Natural killer cell (primary cell): ENCODE measurements at regions not wholly inside any gene's neighbourhood (a gene's known extent, or its start where the extent isn't known, plus 50 kb on each side); places are given as distances from the start of the nearest gene placed in this dataset.

ENCODE experiments used
- ATAC-seq, 3 donors: fragments of 150-1000 bp in 2 of 3; fragments of 200-7000 bp in 1 of 3; cut with Tn5 transposase; 1 replicate in 1 of 3; 2 replicates in 2 of 3; pipeline ENCODE4 v1.10.0; 2021; ENCODE audit warnings: mild to moderate bottlenecking in 2 of 3, moderate library complexity in 2 of 3
- DNase-seq, 2 donors: peaks; one replicate each; pipeline versions ENCODE4 v3.0.0 to v3.0.0-alpha.2; 2013 to 2021; ENCODE audit warnings: mixed read lengths in 1 of 2
- H3K27ac ChIP-seq: one replicate; pipeline ENCODE4 v1.5.1; 2013; ENCODE audit warnings: mild to moderate bottlenecking, low read length
- H3K27me3 ChIP-seq: one replicate; pipeline ENCODE4 v1.6.1; 2013; ENCODE audit warnings: low read length; ENCODE audit not compliant: control insufficient read depth, insufficient read depth
- H3K36me3 ChIP-seq: one replicate; pipeline ENCODE4 v1.6.1; 2013; ENCODE audit warnings: low read length; ENCODE audit not compliant: control insufficient read depth, insufficient read depth
- H3K4me1 ChIP-seq: one replicate; pipeline ENCODE4 v1.6.1; 2013; ENCODE audit warnings: low read length; ENCODE audit not compliant: control insufficient read depth, insufficient read depth
- H3K4me3 ChIP-seq: one replicate; pipeline ENCODE4 v1.5.1; 2013; ENCODE audit warnings: low read length
- H3K9me3 ChIP-seq: one replicate; pipeline ENCODE4 v1.6.1; 2013; ENCODE audit warnings: low read length; ENCODE audit not compliant: control insufficient read depth, insufficient read depth
- H3K27ac Mint-ChIP-seq, 2 donors: one replicate each; pipeline ENCODE4 v1.8.0; 2022; ENCODE audit warnings: mild to moderate bottlenecking in 2 of 2, mixed read lengths in 2 of 2, moderate library complexity in 1 of 2
- H3K27me3 Mint-ChIP-seq, 2 donors: one replicate each; pipeline ENCODE4 v1.8.0; 2022; ENCODE audit warnings: low read depth in 2 of 2, mixed read lengths in 2 of 2
- H3K36me3 Mint-ChIP-seq: one replicate; pipeline ENCODE4 v1.8.0; 2022; ENCODE audit warnings: mixed read lengths
- H3K4me1 Mint-ChIP-seq, 2 donors: one replicate each; pipeline ENCODE4 v1.8.0; 2022; ENCODE audit warnings: mixed read lengths in 2 of 2
- H3K4me3 Mint-ChIP-seq: one replicate; pipeline ENCODE4 v1.8.0; 2022; ENCODE audit warnings: mild to moderate bottlenecking, moderate library complexity, mixed read lengths
- H3K9me3 Mint-ChIP-seq, 2 donors: one replicate each; pipeline ENCODE4 v1.8.0; 2022; ENCODE audit warnings: mixed read lengths in 2 of 2
- CTCF ChIP-seq: fragments of 200-600 bp; IDR thresholded peaks from one replicate; pipeline ENCODE4 v1.8.0; 2022; ENCODE audit warnings: antibody characterized with exemption
- WGBS: methylation state at CpG from one replicate; pipeline ENCODE4 v1.1.7; 2013; ENCODE audit warnings: missing lambda C conversion rate; ENCODE audit not compliant: insufficient coverage; 5-methylcytosine and 5-hydroxymethylcytosine counted together
- intact Hi-C: fragments of 100-400 bp; cut with micrococcal nuclease; formaldehyde crosslinking; loops from one replicate; pipeline ENCODE4 v1.14.2; 2022

- H3K36me3 ChIP-seq, result no peaks in the 10 kb centered on the region
- Mint-ChIP-seq H3K36me3 (no peaks in the 10 kb centered on the region), H3K4me3 (no peak overlapping the region), H3K9me3 (peaks cover 5 to 9% of the 10 kb centered on the region in 2 donors), H3K4me1 (no peaks in the 10 kb centered on the region), H3K27me3 (no peaks in the 10 kb centered on the region), H3K27ac (no peak overlapping the region)
- no peak overlapping the region for H3K4me3 ChIP-seq
- ATAC-seq, result no peak
- H3K27ac ChIP-seq, result no peak overlapping the region
- intact Hi-C loops, result no loop called here
- no peak for TF ChIP-seq CTCF
- DNase-seq, result no peak
- H3K9me3 ChIP-seq, result no peaks in the 10 kb centered on the region
- H3K4me1 ChIP-seq, result no peaks in the 10 kb centered on the region
- H3K27me3 ChIP-seq, result no peaks in the 10 kb centered on the region
Measured at GRCh38 chr3:176759815-176760506, 437.3 kb downstream of the TBL1XR1 start.

GRCh38 chr3:176757429-176757828 lies 439.9 kb downstream of the TBL1XR1 start:
- H3K27ac ChIP-seq, result no peak overlapping the region
- Mint-ChIP-seq H3K9me3 (peaks cover 7 to 10% of the 10 kb centered on the region in 2 donors), H3K36me3 (no peaks in the 10 kb centered on the region), H3K4me1 (no peaks in the 10 kb centered on the region), H3K4me3 (no peak overlapping the region), H3K27me3 (no peaks in the 10 kb centered on the region), H3K27ac (no peak overlapping the region)
- ATAC-seq (no peak), DNase-seq (no peak)
- no peak overlapping the region for H3K4me3 ChIP-seq
- H3K36me3 ChIP-seq, result no peaks in the 10 kb centered on the region
- no peaks in the 10 kb centered on the region for H3K9me3 ChIP-seq
- H3K27me3 ChIP-seq, result no peaks in the 10 kb centered on the region
- intact Hi-C loops, result no loop called here
- no peak for TF ChIP-seq CTCF
- H3K4me1 ChIP-seq, result no peaks in the 10 kb centered on the region

DNA sequence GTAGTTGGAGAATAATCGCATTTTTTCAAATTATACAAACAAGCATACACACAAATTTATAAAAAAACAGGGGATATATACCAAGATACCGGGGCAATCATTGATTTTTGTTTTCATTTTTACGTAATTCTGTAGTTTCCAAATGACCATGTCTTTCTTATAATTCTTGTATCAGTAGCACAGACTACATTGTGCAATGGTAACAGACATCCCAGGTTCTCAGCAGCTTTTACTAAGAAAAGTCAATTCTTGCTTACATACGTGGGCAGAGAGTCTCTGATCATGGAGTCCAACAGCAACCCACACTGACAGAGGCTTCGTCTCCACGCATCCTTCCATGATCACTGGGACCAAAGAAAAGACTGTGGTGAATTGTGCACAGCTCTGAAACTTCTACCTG lies 441.3 kb downstream of the TBL1XR1 start:
- Histone ChIP-seq H3K9me3 (no peaks in the 10 kb centered on the region), H3K36me3 (no peaks in the 10 kb centered on the region), H3K4me1 (no peaks in the 10 kb centered on the region), H3K4me3 (no peak overlapping the region), H3K27me3 (no peaks in the 10 kb centered on the region), H3K27ac (no peak overlapping the region)
- DNase-seq (no peak), ATAC-seq (no peak)
- Mint-ChIP-seq H3K4me1 (no peaks in the 10 kb centered on the region), H3K9me3 (peaks cover 11 to 13% of the 10 kb centered on the region in 2 donors), H3K27me3 (no peaks in the 10 kb centered on the region), H3K27ac (no peak overlapping the region), H3K36me3 (no peaks in the 10 kb centered on the region), H3K4me3 (no peak overlapping the region)
- no peak for TF ChIP-seq CTCF
- WGBS, result 90% methylated on average over 6 of the region's 6 CpGs
- intact Hi-C loops, result no loop called here

- H3K36me3 ChIP-seq, result no peaks in the 10 kb centered on the region
- H3K9me3 ChIP-seq, result no peaks in the 10 kb centered on the region
- WGBS, result 100% methylated on average over 1 of the region's 1 CpG
- H3K4me1 Mint-ChIP-seq, result no peaks in the 10 kb centered on the region
- no peaks in the 10 kb centered on the region for H3K27me3 Mint-ChIP-seq
- H3K4me1 ChIP-seq, result no peaks in the 10 kb centered on the region
- no peaks in the 10 kb centered on the region for H3K36me3 Mint-ChIP-seq
- H3K27ac Mint-ChIP-seq, result no peak overlapping the region
- TF ChIP-seq CTCF, result no peak
- DNase-seq (no peak), ATAC-seq (no peak)
- H3K27me3 ChIP-seq, result no peaks in the 10 kb centered on the region
- no peak overlapping the region for H3K4me3 ChIP-seq
- intact Hi-C loops, result no loop called here
- H3K4me3 Mint-ChIP-seq, result no peak overlapping the region
- H3K9me3 Mint-ChIP-seq, result peaks cover 11 to 13% of the 10 kb centered on the region in 2 donors
- H3K27ac ChIP-seq, result no peak overlapping the region
Measured at GRCh38 chr3:176755552-176755951, 441.7 kb downstream of the TBL1XR1 start.
